ENCODE measurements at regions not wholly inside any gene's neighbourhood (a gene's known extent, or its start where the extent isn't known, plus 50 kb on each side); places are given as distances from the start of the nearest gene placed in this dataset.

GRCh38 chr20:12229891-12230290 is 312.2 kb downstream of the BTBD3 start:
- TF ChIP-seq CTCF (IDR thresholded peaks at IDR 0.05), result no peak
- TF ChIP-seq POLR2A (IDR thresholded peaks at IDR 0.05), result no peak
